Midbrain (tissue), 1 donor: ENCODE measurements at regions not wholly inside any gene's neighbourhood (a gene's known extent, or its start where the extent isn't known, plus 50 kb on each side); places are given as distances from the start of the nearest gene placed in this dataset.

Experiments
- DNase-seq: peaks from one replicate; lab custom pipeline; 2025; lab: John Stamatoyannopoulos, UW

- no peak for DNase-seq
These were observed 83.5 kb upstream of the RGMB start for GRCh38 chr5:98690002-98690401.

GRCh38 chr5:98694902-98695301 lies 78.6 kb upstream of the RGMB start:
- no peak for DNase-seq

DNA sequence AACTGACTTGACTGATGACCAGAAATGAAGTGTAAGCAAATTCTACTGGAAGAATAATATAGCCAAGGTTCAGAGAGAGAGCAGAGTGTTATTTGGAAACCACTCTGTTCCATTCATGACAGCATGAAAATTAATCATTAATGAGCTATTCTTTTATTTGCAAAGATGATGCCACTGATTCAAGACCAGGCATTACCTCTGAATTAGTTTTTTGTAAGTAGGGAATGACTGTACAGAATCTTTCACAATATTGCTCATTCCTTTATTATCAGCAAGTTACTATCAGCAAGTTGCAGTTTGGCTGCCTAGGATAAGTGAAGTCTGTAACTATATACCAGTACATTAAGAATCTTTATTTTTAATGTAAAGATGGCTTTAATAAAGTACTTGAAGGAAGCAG lies 75.1 kb upstream of the RGMB start:
- no peak for DNase-seq

DNA sequence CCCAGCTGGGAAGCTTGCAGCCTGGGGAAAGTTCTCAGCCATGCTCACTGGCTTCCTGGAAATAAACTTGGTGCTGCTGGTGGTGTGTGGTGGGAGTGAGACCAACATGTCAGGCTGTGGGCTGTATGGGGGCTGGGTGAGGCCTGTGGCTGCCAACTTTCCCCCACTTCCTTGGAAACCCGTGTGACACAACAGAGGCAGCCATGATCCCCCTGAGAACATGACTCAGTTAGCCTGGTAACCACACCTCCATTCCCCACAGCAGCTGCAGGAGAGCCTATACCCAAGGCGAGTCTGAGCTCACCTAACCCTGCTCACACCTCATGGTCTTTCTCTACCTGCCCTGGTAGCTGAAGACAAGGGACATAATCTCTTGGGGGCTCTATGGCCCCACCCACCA lies 72.7 kb upstream of the RGMB start:
- no peak for DNase-seq

DNA sequence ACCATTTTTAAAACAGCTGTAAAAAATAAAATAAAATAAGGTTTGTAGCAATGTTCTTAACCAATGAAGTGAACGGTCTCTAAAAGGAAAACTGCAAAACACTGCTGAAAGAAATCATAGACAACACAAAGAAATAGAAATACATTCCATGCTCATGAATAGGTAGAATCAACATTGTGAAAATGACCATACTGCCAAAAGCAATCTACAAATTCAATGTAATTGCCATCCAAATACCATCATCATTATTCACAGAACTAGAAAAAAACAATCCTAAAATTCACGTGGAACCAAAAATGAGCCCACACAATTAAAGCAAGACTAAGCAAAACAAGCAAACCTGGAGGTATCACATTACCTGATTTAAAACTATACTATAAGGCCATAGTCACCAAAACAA lies 67.6 kb upstream of the RGMB start:
- no peak for DNase-seq

GRCh38 chr5:98709681-98710080 lies 63.8 kb upstream of the RGMB start:
- no peak for DNase-seq

DNA sequence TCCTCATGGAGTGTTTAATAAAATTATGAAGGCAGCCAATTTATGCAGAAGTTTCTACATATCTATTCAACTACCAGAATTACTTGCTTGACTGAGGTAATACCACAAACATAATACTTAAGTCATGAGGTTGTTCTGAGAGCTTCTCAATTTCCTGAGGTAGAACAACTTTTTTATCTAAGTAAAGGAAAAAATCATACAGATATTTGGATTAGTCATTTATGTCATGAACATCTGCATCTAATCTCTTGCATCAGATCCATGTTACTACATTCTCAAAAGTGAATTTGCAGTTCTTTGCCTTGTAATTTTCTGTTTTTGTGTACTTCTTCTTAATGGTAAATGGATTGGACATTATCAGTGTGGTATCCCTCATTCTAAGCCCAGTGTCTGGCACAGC lies 60.4 kb upstream of the RGMB start:
- DNase-seq = no peak

DNA sequence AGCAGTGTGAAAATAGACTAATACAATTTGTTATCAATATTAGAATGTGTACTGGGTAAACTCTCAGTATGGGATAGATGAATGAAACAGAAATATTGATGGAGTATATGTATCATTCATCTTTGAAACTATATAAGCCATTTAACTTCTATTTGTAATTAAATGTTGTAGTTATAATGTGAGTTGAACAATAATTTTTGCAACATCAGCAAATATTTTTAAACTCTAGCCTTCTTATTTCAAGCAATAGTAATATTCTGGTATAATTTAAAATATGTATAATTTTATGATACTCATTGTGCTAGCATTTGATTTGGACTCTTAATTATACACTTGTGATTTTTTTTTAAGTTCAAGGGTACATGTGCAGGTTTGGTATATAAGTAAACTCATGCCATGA lies 59.6 kb upstream of the RGMB start:
- no peak for DNase-seq

DNA sequence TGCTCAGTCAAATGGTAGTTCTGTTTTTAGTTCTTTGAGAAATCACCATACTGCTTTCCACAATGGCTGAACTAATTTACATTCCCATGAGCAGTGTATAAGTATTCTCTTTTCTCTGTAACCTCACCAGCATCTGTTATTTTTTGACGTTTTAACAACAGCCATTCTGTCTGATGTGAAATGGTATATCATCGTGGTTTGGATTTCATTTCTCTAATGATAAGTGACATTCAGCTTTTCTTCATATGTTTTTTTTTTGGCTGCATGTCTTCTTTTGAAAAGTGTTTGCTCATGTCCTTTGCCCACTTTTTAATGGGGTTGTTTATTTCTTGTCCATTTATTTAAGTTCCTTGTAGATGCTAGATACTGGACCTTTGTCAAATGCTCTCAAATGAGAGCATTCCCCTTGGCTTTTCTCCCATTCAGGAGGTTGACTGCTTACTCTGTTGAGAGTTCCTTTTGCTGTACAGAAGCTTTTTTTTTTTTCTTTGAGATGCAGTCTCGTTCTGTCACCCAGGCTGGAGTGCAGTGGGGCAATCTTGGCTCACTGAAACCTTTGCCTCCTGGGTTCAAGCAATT lies 58.7 kb upstream of the RGMB start:
- DNase-seq = no peak

DNA sequence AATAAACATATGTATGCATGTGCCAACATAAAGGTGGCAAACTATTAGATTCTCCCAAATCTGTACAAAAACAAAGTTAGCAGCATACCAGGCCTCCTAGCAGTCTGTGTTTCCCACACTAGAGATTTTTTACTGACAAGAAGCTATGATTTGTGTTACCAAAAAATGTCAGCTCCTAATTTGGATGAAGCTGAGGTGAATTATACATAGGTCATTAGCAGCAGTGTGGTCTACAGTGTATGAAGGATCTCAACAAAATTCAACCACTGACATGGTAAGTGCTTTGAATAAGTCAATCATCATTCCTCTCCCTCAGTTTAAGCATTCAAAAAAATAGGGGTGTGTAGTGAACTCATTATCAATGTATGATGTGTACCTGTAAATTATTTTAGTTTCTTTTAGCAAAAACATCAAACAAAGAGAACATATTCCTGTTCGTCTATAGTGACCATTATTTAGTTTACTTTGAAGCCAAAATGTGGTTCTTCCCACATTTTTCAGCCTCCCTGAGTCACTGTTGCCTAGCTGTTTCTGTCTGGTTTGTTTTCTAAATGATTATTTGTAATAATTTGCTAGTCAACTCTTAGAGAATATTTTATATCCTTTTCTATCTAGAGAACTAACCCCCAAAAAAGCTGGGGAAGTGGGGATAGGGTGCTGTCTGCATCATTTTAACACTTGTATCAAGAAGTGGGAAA lies 52.1 kb upstream of the RGMB start:
- no peak for DNase-seq

- no peak for DNase-seq
These were observed 51.3 kb upstream of the RGMB start for GRCh38 chr5:98722188-98722587.

- DNase-seq = no peak
These were observed 50.4 kb upstream of the RGMB start for GRCh38 chr5:98723061-98723460.
